ENCODE measurements at regions not wholly inside any gene's neighbourhood (a gene's known extent, or its start where the extent isn't known, plus 50 kb on each side); places are given as distances from the start of the nearest gene placed in this dataset.

- H3K27ac Mint-ChIP-seq (ENCODE audit: unreplicated experiment), result no peak overlapping the region
- ChIA-PET POLR2A (no interaction called here), CTCF (no interaction called here)
- no peak overlapping the region for H3K4me3 Mint-ChIP-seq (ENCODE audit: unreplicated experiment)
- H3K27me3 Mint-ChIP-seq (ENCODE audit: insufficient read depth, unreplicated experiment), result no peaks in the 10 kb centered on the region
- Histone ChIP-seq H3K9me3 (peaks cover 5% of the 10 kb centered on the region; the same call in 1 of the 2 replicates), H3K4me3 (ENCODE audit: low read depth, low read length) (no peak overlapping the region), H3K27me3 (replicated peaks; ENCODE audit: control insufficient read depth, insufficient read depth, low read length) (no peaks in the 10 kb centered on the region), H3K4me1 (no peaks in the 10 kb centered on the region), H3K36me3 (ENCODE audit: control insufficient read depth, insufficient read depth, low read length) (no peaks in the 10 kb centered on the region)
- H3K4me1 Mint-ChIP-seq (ENCODE audit: low read depth, unreplicated experiment), result no peaks in the 10 kb centered on the region
- no peak for DNase-seq
- TF ChIP-seq CTCF (IDR thresholded peaks at IDR 0.05; ENCODE audit: insufficient read depth in 1 of 2, low read depth in 1 of 2, low read length in 1 of 2, severe bottlenecking in 1 of 2, unreplicated experiment in 1 of 2), result no peak
- no peaks in the 10 kb centered on the region for H3K36me3 Mint-ChIP-seq (ENCODE audit: insufficient read depth, unreplicated experiment)
- H3K9me3 Mint-ChIP-seq (ENCODE audit: unreplicated experiment), result no peaks in the 10 kb centered on the region
- intact Hi-C loops (cut with micrococcal nuclease; ENCODE audit: unreplicated experiment), result no loop called here
- BruUV-seq (replicated peaks), result no TSS peak
These were observed 293.1 kb upstream of the ERBB4 start for GRCh38 chr2:212831671-212832199.

- no TSS peak for BruUV-seq (replicated peaks)
- H3K9me3 ChIP-seq, result no peaks in the 10 kb centered on the region
- Mint-ChIP-seq H3K9me3 (ENCODE audit: unreplicated experiment) (no peaks in the 10 kb centered on the region), H3K4me1 (ENCODE audit: low read depth, unreplicated experiment) (no peaks in the 10 kb centered on the region), H3K27me3 (ENCODE audit: insufficient read depth, unreplicated experiment) (no peaks in the 10 kb centered on the region), H3K27ac (ENCODE audit: unreplicated experiment) (no peak overlapping the region), H3K36me3 (ENCODE audit: insufficient read depth, unreplicated experiment) (no peaks in the 10 kb centered on the region), H3K4me3 (ENCODE audit: unreplicated experiment) (no peak overlapping the region)
- CTCF ChIA-PET, result no interaction called here
- TF ChIP-seq CTCF (IDR thresholded peaks at IDR 0.05; ENCODE audit: insufficient read depth in 1 of 2, low read depth in 1 of 2, low read length in 1 of 2, severe bottlenecking in 1 of 2, unreplicated experiment in 1 of 2), result no peak
- H3K27me3 ChIP-seq (replicated peaks; ENCODE audit: control insufficient read depth, insufficient read depth, low read length), result no peaks in the 10 kb centered on the region; the same call in 1 of the 2 replicates
- H3K36me3 ChIP-seq (ENCODE audit: control insufficient read depth, insufficient read depth, low read length), result no peaks in the 10 kb centered on the region
- no peak for DNase-seq
- H3K4me3 ChIP-seq (ENCODE audit: low read depth, low read length), result no peak overlapping the region
- intact Hi-C loops (cut with micrococcal nuclease; ENCODE audit: unreplicated experiment), result no loop called here
- H3K4me1 ChIP-seq, result no peaks in the 10 kb centered on the region
- POLR2A ChIA-PET, result no interaction called here
These were observed 277.7 kb upstream of the ERBB4 start for GRCh38 chr2:212816267-212816666.

- no peaks in the 10 kb centered on the region for H3K9me3 Mint-ChIP-seq (ENCODE audit: unreplicated experiment)
- intact Hi-C loops (cut with micrococcal nuclease; ENCODE audit: unreplicated experiment), result no loop called here
- POLR2A ChIA-PET, result no interaction called here
- Histone ChIP-seq H3K27me3 (replicated peaks; ENCODE audit: control insufficient read depth, insufficient read depth, low read length) (no peaks in the 10 kb centered on the region; the same call in 1 of the 2 replicates), H3K4me3 (ENCODE audit: low read depth, low read length) (no peak overlapping the region), H3K36me3 (ENCODE audit: control insufficient read depth, insufficient read depth, low read length) (no peaks in the 10 kb centered on the region), H3K4me1 (no peaks in the 10 kb centered on the region), H3K9me3 (no peaks in the 10 kb centered on the region)
- no peaks in the 10 kb centered on the region for H3K36me3 Mint-ChIP-seq (ENCODE audit: insufficient read depth, unreplicated experiment)
- no peak overlapping the region for H3K27ac Mint-ChIP-seq (ENCODE audit: unreplicated experiment)
- no peaks in the 10 kb centered on the region for H3K4me1 Mint-ChIP-seq (ENCODE audit: low read depth, unreplicated experiment)
- no peak overlapping the region for H3K4me3 Mint-ChIP-seq (ENCODE audit: unreplicated experiment)
- BruUV-seq (replicated peaks), result no TSS peak
- CTCF ChIA-PET, result no interaction called here
- H3K27me3 Mint-ChIP-seq (ENCODE audit: insufficient read depth, unreplicated experiment), result no peaks in the 10 kb centered on the region
- DNase-seq, result no peak
- TF ChIP-seq CTCF (IDR thresholded peaks at IDR 0.05; ENCODE audit: insufficient read depth in 1 of 2, low read depth in 1 of 2, low read length in 1 of 2, severe bottlenecking in 1 of 2, unreplicated experiment in 1 of 2), result no peak
These were observed 276.9 kb upstream of the ERBB4 start for GRCh38 chr2:212815453-212815852.

Data from Caco-2 (cell line).